Smooth muscle cell of the brain vasculature (primary cell): ENCODE measurements at regions not wholly inside any gene's neighbourhood (a gene's known extent, or its start where the extent isn't known, plus 50 kb on each side); places are given as distances from the start of the nearest gene placed in this dataset.
"Not testable (repeated sequence)": the region's sequence is repeated elsewhere in the genome, so short reads cannot be mapped to it uniquely, and the experiment has no call there.

ENCODE experiments used
- DNase-seq: peaks from one replicate; pipeline ENCODE4 v3.0.0-alpha.2; 2012; ENCODE audit warnings: low read depth, low spot score

GRCh38 chr1:80656014-80656636 lies 1144.6 kb upstream of the ADGRL2 start:
- DNase-seq, result no peak

DNA sequence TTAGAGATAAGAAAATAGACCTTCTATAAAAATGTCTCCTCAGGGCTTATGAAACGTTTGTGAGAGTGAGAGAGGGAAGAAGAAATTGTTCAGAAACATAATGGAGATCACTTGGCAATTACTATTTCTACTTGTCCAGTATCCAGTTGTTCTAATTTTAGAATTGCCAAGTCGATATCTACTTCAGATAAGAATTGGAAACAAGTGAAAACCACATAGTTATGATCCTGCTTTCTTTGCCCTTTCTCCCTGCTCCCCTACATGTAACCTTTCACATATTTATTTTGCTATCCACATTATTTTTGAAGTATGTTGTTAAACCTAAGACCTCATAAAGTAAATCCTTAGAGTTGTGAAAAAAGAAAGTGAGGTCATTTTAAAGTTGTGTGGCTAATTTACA lies 1154.7 kb upstream of the ADGRL2 start:
- no peak for DNase-seq

GRCh38 chr1:80645621-80646020 lies 1155.1 kb upstream of the ADGRL2 start:
- no peak for DNase-seq

DNA sequence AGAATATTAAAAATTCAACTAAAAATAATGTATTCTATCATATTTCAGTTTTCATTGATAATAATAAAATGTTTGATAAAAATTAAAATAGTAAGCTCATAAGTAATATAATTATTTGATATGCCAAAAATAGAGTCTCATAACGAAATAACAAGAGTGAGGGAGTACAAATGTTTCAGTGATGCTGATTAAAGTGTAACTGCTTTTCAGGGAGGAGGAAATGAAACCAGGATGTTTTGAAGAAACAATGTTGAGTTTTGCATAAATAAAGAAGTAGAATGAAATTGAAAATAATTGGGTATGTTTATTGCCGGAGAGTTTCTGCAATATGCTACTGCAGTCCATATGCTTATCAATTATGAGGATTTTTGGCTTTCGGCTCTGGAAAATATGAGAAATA lies 1159.8 kb upstream of the ADGRL2 start:
- no peak for DNase-seq

DNA sequence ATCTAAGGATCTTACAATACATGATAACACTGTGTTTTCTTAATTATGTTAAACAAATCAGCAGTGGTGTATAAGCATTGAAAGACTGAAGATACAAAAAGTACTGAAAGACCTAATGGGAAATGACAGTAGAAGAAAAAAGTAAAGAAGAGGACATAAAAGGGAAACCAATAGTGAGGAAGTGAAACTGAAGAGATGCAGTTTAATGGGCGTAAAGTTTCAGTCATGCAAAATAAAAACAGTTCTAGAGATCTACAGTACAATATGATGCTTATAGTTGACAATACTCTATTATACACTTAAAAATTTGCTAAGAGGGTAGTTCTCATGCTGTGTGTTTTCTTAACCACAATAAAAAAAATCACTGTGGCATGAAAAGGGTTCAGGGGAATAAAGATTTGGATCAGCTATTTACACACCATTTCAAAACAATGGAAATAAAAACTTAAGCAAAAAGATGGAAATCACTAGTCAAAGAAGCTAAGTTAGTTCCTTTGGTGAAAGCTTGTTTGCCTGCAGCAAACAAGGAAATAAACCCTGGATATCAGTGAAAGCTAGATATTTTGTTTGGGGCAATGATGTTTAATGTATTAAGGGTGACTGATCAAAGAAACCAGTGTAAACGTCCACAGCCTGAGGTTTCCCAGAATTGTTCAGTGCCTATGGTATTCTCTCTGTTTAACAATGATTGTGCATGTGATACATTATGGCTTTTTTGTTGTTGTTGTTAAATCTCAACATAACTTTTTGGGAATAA lies 1160.8 kb upstream of the ADGRL2 start:
- DNase-seq, result no peak

- no peak for DNase-seq
These were observed 1166.6 kb upstream of the ADGRL2 start for GRCh38 chr1:80633947-80634706.

DNA sequence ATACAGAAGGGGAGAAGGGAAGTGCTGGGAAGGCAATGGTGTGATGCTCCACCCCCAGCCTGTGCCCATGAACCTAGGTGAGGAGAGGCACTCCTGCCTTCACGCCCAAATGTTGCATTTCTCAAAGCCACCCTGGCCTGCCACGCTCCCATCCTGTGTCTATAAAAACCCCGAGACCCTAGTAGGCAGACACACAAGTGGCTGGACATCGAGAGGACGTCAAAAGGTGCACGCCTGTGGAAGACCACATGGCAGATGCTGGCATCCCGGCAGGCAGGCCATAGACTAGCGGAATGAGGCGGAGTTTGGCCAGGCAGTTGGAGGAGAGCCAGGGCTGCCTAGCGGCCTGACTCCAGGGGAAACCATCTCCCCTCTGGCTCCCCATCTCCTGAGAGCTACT lies 1168.5 kb upstream of the ADGRL2 start:
- DNase-seq, result no peak

GRCh38 chr1:80629304-80629837 lies 1171.4 kb upstream of the ADGRL2 start:
- no peak for DNase-seq

- DNase-seq, result no peak
These were observed 1176.1 kb upstream of the ADGRL2 start for GRCh38 chr1:80624682-80625081.

- no peak for DNase-seq
These were observed 1193.7 kb upstream of the ADGRL2 start for GRCh38 chr1:80607064-80607463.

DNA sequence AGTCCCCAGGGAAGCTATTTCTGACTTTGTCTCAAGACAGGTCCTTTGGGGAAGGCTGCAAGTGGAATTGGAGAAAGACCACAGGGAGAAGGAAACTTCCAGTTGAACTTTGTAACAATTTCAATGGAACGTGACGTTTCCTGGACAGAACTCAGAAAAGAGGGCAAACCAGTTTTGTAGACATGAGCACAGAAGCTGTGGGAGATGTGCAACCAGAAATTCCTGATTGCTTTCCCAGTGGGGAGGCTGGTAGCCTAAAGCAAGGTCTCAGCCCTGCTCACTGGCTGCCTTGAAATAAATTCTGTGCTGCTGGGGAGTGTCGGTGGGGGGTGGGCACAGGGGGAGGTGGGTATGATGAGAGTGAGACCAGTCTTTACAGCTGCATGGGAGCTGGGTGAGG lies 1206.7 kb upstream of the ADGRL2 start:
- DNase-seq, result no peak

GRCh38 chr1:80593197-80593596 lies 1207.5 kb upstream of the ADGRL2 start:
- DNase-seq, result no peak

GRCh38 chr1:80582980-80583379 lies 1217.8 kb upstream of the ADGRL2 start:
- no peak for DNase-seq

DNA sequence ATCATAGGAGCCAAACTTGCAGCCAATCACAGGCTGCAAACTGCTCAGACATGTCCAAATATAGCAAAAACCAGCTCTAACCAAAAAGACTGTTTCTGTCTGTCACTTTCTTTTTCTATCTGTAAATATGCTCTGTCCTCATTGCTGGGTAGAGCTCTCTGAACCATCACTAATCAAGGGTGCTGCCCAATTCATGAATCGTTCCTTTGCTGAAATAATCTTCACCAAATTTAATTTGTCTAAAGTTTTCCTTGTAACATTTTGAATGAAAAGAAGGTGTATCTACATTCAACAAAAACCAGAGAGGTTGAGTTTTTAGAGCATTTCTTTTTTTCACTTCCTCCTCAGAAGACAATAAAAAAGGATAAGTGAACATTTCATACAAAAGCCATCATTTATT lies 1221.7 kb upstream of the ADGRL2 start:
- DNase-seq, result no peak

DNA sequence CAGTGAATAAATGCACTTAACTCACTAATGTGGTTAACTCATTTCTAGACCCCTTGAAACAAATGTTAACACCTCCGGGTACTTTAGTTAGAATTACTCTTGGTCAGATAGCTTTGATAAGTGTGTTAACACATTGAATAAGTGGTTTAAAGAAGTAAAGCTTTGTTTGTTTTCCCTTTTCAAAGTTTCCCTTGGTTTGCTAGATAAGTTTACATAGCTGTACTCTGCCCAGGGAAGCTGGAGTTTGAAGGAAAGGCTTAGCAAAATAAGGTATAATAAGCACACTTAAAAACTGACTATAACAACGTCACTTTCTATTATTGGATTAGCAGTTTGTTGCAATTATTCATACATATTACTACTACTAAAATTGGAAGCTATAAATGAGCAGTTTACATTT lies 1233.9 kb upstream of the ADGRL2 start:
- DNase-seq, result no peak

DNA sequence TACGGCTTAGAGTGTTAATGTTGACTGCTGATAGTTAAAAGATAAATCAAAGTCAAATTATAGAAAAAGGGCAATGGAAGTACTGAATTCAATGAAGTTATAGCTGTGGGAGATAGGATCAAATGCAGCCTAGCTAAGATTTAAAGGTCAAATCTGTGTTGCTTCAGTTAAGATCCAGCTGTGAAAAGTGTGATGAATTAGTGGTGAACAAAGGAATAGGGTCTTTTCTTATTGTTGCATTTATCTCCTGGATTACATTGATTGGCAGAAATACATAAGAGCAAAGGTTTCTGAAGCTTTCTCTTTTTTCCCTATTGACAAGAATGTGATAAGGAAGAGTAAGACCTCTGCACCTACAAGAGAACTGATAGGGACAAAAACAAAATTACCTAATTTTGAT lies 1234.6 kb upstream of the ADGRL2 start:
- no peak for DNase-seq

GRCh38 chr1:80565406-80565805 lies 1235.3 kb upstream of the ADGRL2 start:
- DNase-seq, result no peak

DNA sequence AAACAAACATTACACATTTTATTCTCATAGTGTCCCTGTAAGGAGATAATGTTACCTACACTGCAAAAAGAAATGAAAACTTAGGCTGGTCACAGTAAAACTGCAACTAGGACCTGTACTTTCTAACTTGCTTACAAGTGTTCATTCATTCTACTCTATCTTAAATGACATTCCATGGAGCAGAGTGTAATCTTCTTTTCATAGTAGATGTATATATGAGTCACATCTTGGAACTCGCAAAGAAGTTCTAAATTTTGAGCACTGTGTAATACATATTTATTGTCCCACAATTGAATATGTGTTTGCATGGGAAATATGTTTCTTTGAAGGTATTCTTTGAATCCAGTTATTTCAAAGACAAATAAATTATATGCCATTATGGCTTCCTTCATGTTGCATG lies 1258.5 kb upstream of the ADGRL2 start:
- DNase-seq, result no peak

DNA sequence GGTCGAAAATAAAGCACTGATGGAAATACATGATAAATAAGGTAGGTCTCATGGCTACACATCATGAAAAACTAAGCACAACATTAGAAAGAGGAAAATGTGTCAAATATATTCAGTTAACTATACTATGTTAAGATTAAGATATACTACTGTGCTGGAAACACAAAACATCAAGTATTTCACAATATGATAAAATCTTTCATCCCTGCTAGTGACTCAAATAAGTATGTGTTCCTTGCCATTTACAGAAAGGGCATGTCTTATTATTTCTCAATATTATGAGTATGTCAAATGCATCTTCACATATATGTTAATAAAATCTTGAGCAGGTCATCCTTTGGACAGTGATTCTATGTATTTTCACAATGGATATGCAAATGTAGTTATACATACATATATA lies 1260.1 kb upstream of the ADGRL2 start:
- no peak for DNase-seq

DNA sequence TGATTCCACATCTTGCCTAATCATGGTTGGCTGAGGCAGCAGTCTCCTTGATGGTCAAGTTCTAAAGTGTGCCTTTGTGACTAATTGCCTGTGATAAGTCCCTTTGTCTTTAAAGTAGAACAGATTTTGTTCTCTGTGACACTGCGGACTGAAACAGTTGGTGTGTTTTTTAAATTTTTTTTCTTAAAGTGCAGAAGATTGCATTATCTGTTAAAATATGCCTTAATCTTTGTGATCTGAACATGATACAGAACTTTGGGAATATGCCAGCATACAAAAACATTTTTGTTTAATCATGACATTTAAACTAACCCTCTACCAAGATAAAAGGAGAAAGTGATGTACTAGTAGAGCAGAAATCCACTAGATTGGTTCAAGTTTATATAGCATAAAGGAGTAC lies 1260.6 kb upstream of the ADGRL2 start:
- no peak for DNase-seq

DNA sequence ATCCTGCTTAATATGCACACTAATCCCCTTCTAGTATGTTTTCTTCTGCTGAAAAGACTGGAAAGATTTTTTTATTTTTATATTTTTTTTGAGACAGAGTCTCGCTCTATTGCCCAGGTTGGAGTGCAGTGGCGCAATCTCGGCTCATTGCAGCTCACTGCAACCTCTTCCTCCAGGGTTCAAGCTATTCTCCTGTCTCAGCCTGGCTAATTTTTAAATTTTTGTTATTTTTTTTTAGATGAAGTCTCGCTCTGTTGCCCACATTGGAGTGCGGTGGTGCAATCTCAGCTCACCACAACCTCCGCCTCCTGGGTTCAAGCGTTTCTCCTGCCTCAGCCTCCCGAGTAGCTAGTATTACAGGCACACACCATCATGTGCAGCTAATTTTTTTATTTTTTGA lies 1261.4 kb upstream of the ADGRL2 start:
- not testable (repeated sequence) for DNase-seq

- no peak for DNase-seq
These were observed 1264.3 kb upstream of the ADGRL2 start for GRCh38 chr1:80536461-80536860.

DNA sequence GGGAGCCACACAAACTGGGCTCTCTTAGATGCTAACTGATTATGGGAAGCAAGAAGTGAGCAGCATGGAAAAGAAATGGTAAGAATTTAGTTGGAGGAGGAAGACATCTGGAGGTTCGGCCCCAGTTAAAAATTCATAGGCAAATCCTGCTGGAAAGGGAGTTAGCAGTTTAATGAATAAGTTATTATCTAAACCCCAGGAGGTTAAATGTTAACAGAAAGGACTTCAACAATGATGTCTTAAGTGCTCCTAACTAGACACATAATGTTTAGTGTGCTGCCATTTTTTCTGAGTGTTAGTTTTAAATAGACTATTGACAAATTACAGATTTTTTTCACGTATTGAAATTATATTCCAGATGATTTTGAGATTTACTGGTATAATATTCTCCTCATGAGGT lies 1265.3 kb upstream of the ADGRL2 start:
- DNase-seq, result no peak
